GM23248 (cell line): ENCODE measurements at regions not wholly inside any gene's neighbourhood (a gene's known extent, or its start where the extent isn't known, plus 50 kb on each side); places are given as distances from the start of the nearest gene placed in this dataset.

Experiments
- EZH2 ChIP-seq: fragments of 200-600 bp; sonication (generic); IDR thresholded peaks from 2 replicates; pipeline ENCODE4 v1.6.1; 2018; ENCODE audit warnings: antibody characterized with exemption, mild to moderate bottlenecking; ENCODE audit not compliant: insufficient read depth, poor library complexity, severe bottlenecking
- EZH2phosphoT487 ChIP-seq: fragments of 200-600 bp; sonication (generic); IDR thresholded peaks from 2 replicates; pipeline ENCODE4 v1.6.1; 2018; ENCODE audit warnings: antibody characterized with exemption, moderate library complexity, mild to moderate bottlenecking, low read depth; ENCODE audit not compliant: insufficient read depth

- TF ChIP-seq EZH2phosphoT487, result no peak
- TF ChIP-seq EZH2, result no peak
Observed at GRCh38 chr1:238568735-238569134, 678.0 kb upstream of the ZP4 start.
